Sigmoid colon (tissue), 3 donors: ENCODE measurements at regions not wholly inside any gene's neighbourhood (a gene's known extent, or its start where the extent isn't known, plus 50 kb on each side); places are given as distances from the start of the nearest gene placed in this dataset.
"Not testable (repeated sequence)": the region's sequence is repeated elsewhere in the genome, so short reads cannot be mapped to it uniquely, and the experiment has no call there.

Experiments
- CTCF ChIP-seq, 4 experiments: fragments of 450-650 bp in 3 of 4; fragments of 200-600 bp in 1 of 4; IDR thresholded peaks; one replicate each; pipeline ENCODE4 v1.5.1; 2016 to 2019; ENCODE audit warnings: antibody characterized with exemption in 4 of 4, mild to moderate bottlenecking in 3 of 4, moderate library complexity in 2 of 4
- POLR2A ChIP-seq, 2 donors: fragments of 450-650 bp; IDR thresholded peaks; one replicate each; pipeline ENCODE4 v1.6.1; 2016; ENCODE audit warnings: antibody characterized with exemption in 2 of 2, mild to moderate bottlenecking in 2 of 2, moderate library complexity in 2 of 2

- TF ChIP-seq CTCF, POLR2A (IDR thresholded peaks at IDR 0.05): not testable (repeated sequence)
Observed at GRCh38 chr3:147154988-147155387, 251.4 kb downstream of the ZIC4 start.
